Stimulated activated CD4-positive, alpha-beta T cell treated with anti-CD3 and anti-CD28 coated beads, Interleukin-1b, Interleukin-23, amount 100 ng/mL, for 48 hours (primary cell): ENCODE measurements at regions not wholly inside any gene's neighbourhood (a gene's known extent, or its start where the extent isn't known, plus 50 kb on each side); places are given as distances from the start of the nearest gene placed in this dataset.

Experiments used
- DNase-seq: peaks from one replicate; pipeline ENCODE4 v3.0.0-alpha.2; 2020

- no peak for DNase-seq
Measured at GRCh38 chr4:8773124-8773931, 98.3 kb downstream of the HMX1 start.

GRCh38 chr4:8772499-8773123 is 99.0 kb downstream of the HMX1 start:
- no peak for DNase-seq

- no peak for DNase-seq
Measured at GRCh38 chr4:8771666-8772065, 100.0 kb downstream of the HMX1 start.

GRCh38 chr4:8771258-8771590 is 100.4 kb downstream of the HMX1 start:
- no peak for DNase-seq

GRCh38 chr4:8770518-8771257 is 101.0 kb downstream of the HMX1 start:
- no peak for DNase-seq

GRCh38 chr4:8769645-8770517 is 101.8 kb downstream of the HMX1 start:
- no peak for DNase-seq

GRCh38 chr4:8768357-8768999 is 103.2 kb downstream of the HMX1 start:
- no peak for DNase-seq

- no peak for DNase-seq
Measured at GRCh38 chr4:8766610-8767009, 105.0 kb downstream of the HMX1 start.

- DNase-seq, result no peak
Measured at GRCh38 chr4:8765631-8766590, 105.7 kb downstream of the HMX1 start.

- DNase-seq, result no peak
Measured at GRCh38 chr4:8765084-8765483, 106.6 kb downstream of the HMX1 start.

- no peak for DNase-seq
Measured at GRCh38 chr4:8763966-8764901, 107.4 kb downstream of the HMX1 start.

- no peak for DNase-seq
Measured at GRCh38 chr4:8762951-8763735, 108.5 kb downstream of the HMX1 start.

GRCh38 chr4:8762356-8762755 is 109.3 kb downstream of the HMX1 start:
- DNase-seq, result no peak

- no peak for DNase-seq
Measured at GRCh38 chr4:8761824-8762205, 109.8 kb downstream of the HMX1 start.

- no peak for DNase-seq
Measured at GRCh38 chr4:8761167-8761823, 110.3 kb downstream of the HMX1 start.

GRCh38 chr4:8760561-8760960 is 111.1 kb downstream of the HMX1 start:
- no peak for DNase-seq

GRCh38 chr4:8759987-8760386 is 111.7 kb downstream of the HMX1 start:
- no peak for DNase-seq

GRCh38 chr4:8756816-8757215 is 114.8 kb downstream of the HMX1 start:
- no peak for DNase-seq
